ENCODE measurements at regions not wholly inside any gene's neighbourhood (a gene's known extent, or its start where the extent isn't known, plus 50 kb on each side); places are given as distances from the start of the nearest gene placed in this dataset.

GRCh38 chr2:7405861-7406715 is 488.9 kb downstream of the RNF144A start (continued):
- TF ChIP-seq ELF1 (IDR thresholded peaks at IDR 0.05; ENCODE audit: borderline replicate concordance, low read depth), result no peak
- no peak for TF ChIP-seq YY1 (IDR thresholded peaks at IDR 0.05; ENCODE audit: extremely low read depth, insufficient replicate concordance, low read depth, low read length)

GRCh38 chr2:7407001-7407400 is 489.8 kb downstream of the RNF144A start:
- RAD21 ChIA-PET (ENCODE audit: low non-redundant PET in 1 of 2, low total read pairs in 2 of 2, uncharacterized antibody in 2 of 2, unreplicated experiment in 2 of 2), result no interaction called here
- POLR2A ChIA-PET, result no interaction called here
- Histone ChIP-seq H3K27me3 (ENCODE audit: insufficient read depth, low read length) (peaks cover 33% of the 10 kb centered on the region; the same call in 1 of the 2 replicates), H3K9ac (ENCODE audit: low read length) (no peak overlapping the region), H3K79me2 (ENCODE audit: insufficient read depth, low read length) (no peaks in the 10 kb centered on the region), H3K27ac (ENCODE audit: low read depth, low read length) (no peak overlapping the region), H3K4me1 (ENCODE audit: control insufficient read depth in 1 of 2, insufficient read depth in 2 of 2, low read length in 2 of 2) (no peaks in the 10 kb centered on the region), H3K4me2 (ENCODE audit: low read length) (no peak overlapping the region), H3K9me2 (ENCODE audit: insufficient read depth) (no peaks in the 10 kb centered on the region), H2AFZ (ENCODE audit: low read depth, low read length, poor library complexity, severe bottlenecking) (no peak overlapping the region), H3K9me3 (ENCODE audit: control insufficient read depth in 1 of 2, insufficient read depth in 1 of 2, low read depth in 1 of 2, low read length in 2 of 2) (no peaks in the 10 kb centered on the region), H3K36me3 (ENCODE audit: control insufficient read depth in 1 of 2, insufficient read depth in 2 of 2, low read length in 2 of 2) (no peaks in the 10 kb centered on the region), H4K20me1 (ENCODE audit: insufficient read depth) (no peaks in the 10 kb centered on the region), H3K4me3 (replicated peaks in 1 of 2; ENCODE audit: low read depth in 1 of 2, low read length in 2 of 2) (no peak overlapping the region)
- intact Hi-C loops (cut with micrococcal nuclease), result no loop called here
- no peak for DNase-seq (ENCODE audit: low read depth, low spot score)
- TF ChIP-seq ATF3 (IDR thresholded peaks at IDR 0.05) (no peak), ZFX (IDR thresholded peaks at IDR 0.05) (no peak), RAD21 (IDR thresholded peaks at IDR 0.05; ENCODE audit: low read depth) (no peak), MAX (IDR thresholded peaks at IDR 0.05) (no peak), POLR2A (IDR thresholded peaks at IDR 0.05; ENCODE audit: borderline replicate concordance, extremely low read depth, insufficient read depth, insufficient read length) (no peak), SRF (IDR thresholded peaks at IDR 0.05; ENCODE audit: low read depth) (no peak), EZH2phosphoT487 (IDR thresholded peaks at IDR 0.05; ENCODE audit: borderline replicate concordance) (no peak), POLR2AphosphoS5 (IDR thresholded peaks at IDR 0.05; ENCODE audit: low read depth, low read length) (no peak), TCF7L2 (IDR thresholded peaks at IDR 0.05; ENCODE audit: borderline replicate concordance, extremely low read depth, insufficient read depth, insufficient read length) (no peak), ZNF274 (IDR thresholded peaks at IDR 0.05; ENCODE audit: low read depth, low read length) (no peak), ELF1 (IDR thresholded peaks at IDR 0.05; ENCODE audit: borderline replicate concordance, low read depth) (no peak), EZH2 (IDR thresholded peaks at IDR 0.05) (no peak), FOSL1 (IDR thresholded peaks at IDR 0.05; ENCODE audit: low read depth) (no peak), ZBTB33 (IDR thresholded peaks at IDR 0.05; ENCODE audit: extremely low read depth, insufficient replicate concordance, low read length) (no peak), CEBPB (IDR thresholded peaks at IDR 0.05; ENCODE audit: low read depth) (no peak), SP1 (IDR thresholded peaks at IDR 0.05; ENCODE audit: low read depth) (no peak), JUND (IDR thresholded peaks at IDR 0.05) (no peak), YY1 (IDR thresholded peaks at IDR 0.05; ENCODE audit: extremely low read depth, insufficient replicate concordance, low read depth, low read length) (no peak), CBX3 (IDR thresholded peaks at IDR 0.05; ENCODE audit: low read depth) (no peak), CTCF (IDR thresholded peaks at IDR 0.05 in 2 of 3, conservative IDR thresholded peaks at IDR 0.05 in 1 of 3; ENCODE audit: borderline replicate concordance in 1 of 3, insufficient read depth in 1 of 3, low read depth in 2 of 3, low read length in 2 of 3) (no peak)
- BruUV-seq (replicated peaks), result no TSS peak
- no peak for ATAC-seq
- CTCF ChIA-PET, result no interaction called here
